ENCODE measurements at regions not wholly inside any gene's neighbourhood (a gene's known extent, or its start where the extent isn't known, plus 50 kb on each side); places are given as distances from the start of the nearest gene placed in this dataset.

DNA sequence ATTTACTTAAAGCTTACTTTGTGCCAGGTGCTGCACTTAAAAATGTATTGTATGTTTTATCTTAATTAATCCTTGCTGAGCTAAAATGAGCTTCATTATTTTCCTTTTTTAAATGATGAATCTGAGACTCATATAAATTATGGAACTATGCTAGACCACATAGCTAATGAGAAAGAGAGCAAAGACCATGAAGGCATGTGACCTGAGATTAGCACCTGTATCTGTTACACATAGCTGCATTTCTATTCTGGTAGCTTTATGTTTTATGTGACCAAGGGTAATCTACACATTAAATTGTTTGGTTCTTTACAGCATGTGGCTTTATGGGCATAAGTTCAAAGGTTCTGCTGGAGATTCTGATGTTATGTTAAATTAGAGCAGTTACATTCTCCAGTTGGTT is 839.1 kb upstream of the SORCS1 start:
- no peak for TF ChIP-seq POLR2A (IDR thresholded peaks at IDR 0.05; ENCODE audit: low read depth, low read length)
- no peak for TF ChIP-seq TAF1 (IDR thresholded peaks at IDR 0.05; ENCODE audit: low read depth, low read length)
